ENCODE measurements at regions not wholly inside any gene's neighbourhood (a gene's known extent, or its start where the extent isn't known, plus 50 kb on each side); places are given as distances from the start of the nearest gene placed in this dataset.
"Not testable (repeated sequence)": the region's sequence is repeated elsewhere in the genome, so short reads cannot be mapped to it uniquely, and the experiment has no call there.

GRCh38 chr22:22374163-22374562 lies 129.6 kb downstream of the VPREB1 start:
- Histone ChIP-seq H3K4me3 (no peak overlapping the region), H3K4me1 (no peaks in the 10 kb centered on the region), H3K9me3 (no peaks in the 10 kb centered on the region), H3K27ac (no peak overlapping the region), H3K27me3 (no peaks in the 10 kb centered on the region), H3K36me3 (no peaks in the 10 kb centered on the region)
- DNase-seq = no peak
- TF ChIP-seq POLR2A (IDR thresholded peaks at IDR 0.05) (no peak), CTCF (IDR thresholded peaks at IDR 0.05) (no peak)

- H3K27me3 ChIP-seq = no peaks in the 10 kb centered on the region
Measured at GRCh38 chr22:22374579-22374978, 130.0 kb downstream of the VPREB1 start.

GRCh38 chr22:22375576-22376351 lies 131.2 kb downstream of the VPREB1 start:
- Histone ChIP-seq H3K4me1 (no peaks in the 10 kb centered on the region), H3K27me3 (no peaks in the 10 kb centered on the region), H3K9me3 (no peaks in the 10 kb centered on the region), H3K27ac (peak overlapping the region in 1 of 4 donors; percentile 66), H3K4me3 (no peak overlapping the region), H3K36me3 (no peaks in the 10 kb centered on the region)
- no peak for TF ChIP-seq POLR2A (IDR thresholded peaks at IDR 0.05)
- no peak for TF ChIP-seq CTCF (IDR thresholded peaks at IDR 0.05)
- DNase-seq = peak in 2 of 3 donors; percentile 73 to 75

More at GRCh38 chr22:22374579-22374978, 130.0 kb downstream of the VPREB1 start:
- no peak overlapping the region for H3K27ac ChIP-seq
- no peak overlapping the region for H3K4me3 ChIP-seq
- no peaks in the 10 kb centered on the region for H3K9me3 ChIP-seq
- no peaks in the 10 kb centered on the region for H3K4me1 ChIP-seq
- no peak for DNase-seq
- no peak for TF ChIP-seq CTCF (IDR thresholded peaks at IDR 0.05)
- no peaks in the 10 kb centered on the region for H3K36me3 ChIP-seq

- DNase-seq = peak in 1 of 3 donors; percentile 46
- no peaks in the 10 kb centered on the region for H3K27me3 ChIP-seq
Measured at GRCh38 chr22:22376352-22376706, 131.7 kb downstream of the VPREB1 start.

GRCh38 chr22:22376884-22377283 lies 131.7 kb downstream of the ZNF280B start:
- H3K4me3 ChIP-seq, DNase-seq, H3K9me3 ChIP-seq, H3K4me1 ChIP-seq, H3K36me3 ChIP-seq, H3K27me3 ChIP-seq: not testable (repeated sequence)
- peak overlapping the region in 1 of 4 donors; percentile 66 for H3K27ac ChIP-seq

More at GRCh38 chr22:22376352-22376706, 131.7 kb downstream of the VPREB1 start:
- Histone ChIP-seq H3K4me3 (no peak overlapping the region), H3K4me1 (no peaks in the 10 kb centered on the region), H3K36me3 (no peaks in the 10 kb centered on the region), H3K27ac (peak overlapping the region in 1 of 4 donors; percentile 66), H3K9me3 (no peaks in the 10 kb centered on the region)
- TF ChIP-seq POLR2A (IDR thresholded peaks at IDR 0.05) (no peak), CTCF (IDR thresholded peaks at IDR 0.05) (no peak)

GRCh38 chr22:22377335-22377734 lies 131.2 kb downstream of the ZNF280B start:
- H3K27me3 ChIP-seq = no peaks in the 10 kb centered on the region
- H3K36me3 ChIP-seq = no peaks in the 10 kb centered on the region
- peak overlapping the region in 1 of 4 donors; percentile 66 for H3K27ac ChIP-seq
- TF ChIP-seq POLR2A (IDR thresholded peaks at IDR 0.05) = no peak
- TF ChIP-seq CTCF (IDR thresholded peaks at IDR 0.05) = no peak
- H3K4me3 ChIP-seq = no peak overlapping the region
- no peaks in the 10 kb centered on the region for H3K9me3 ChIP-seq
- H3K4me1 ChIP-seq = no peaks in the 10 kb centered on the region
- DNase-seq = no peak
